ENCODE measurements at regions not wholly inside any gene's neighbourhood (a gene's known extent, or its start where the extent isn't known, plus 50 kb on each side); places are given as distances from the start of the nearest gene placed in this dataset.

- Histone ChIP-seq H3K4me1 (ENCODE audit: insufficient read depth, low read length, poor library complexity, severe bottlenecking) (no peaks in the 10 kb centered on the region), H3K9me2 (replicated peaks; ENCODE audit: low read depth, low read length) (no peaks in the 10 kb centered on the region), H3K36me3 (ENCODE audit: insufficient read depth, low read length) (no peaks in the 10 kb centered on the region), H3K4me2 (ENCODE audit: low read depth, low read length, poor library complexity, severe bottlenecking) (no peak overlapping the region), H4K20me1 (ENCODE audit: insufficient read depth, low read length, poor library complexity, severe bottlenecking) (no peaks in the 10 kb centered on the region), H3F3A (ENCODE audit: low read depth) (no peaks in the 10 kb centered on the region), H3K79me2 (ENCODE audit: insufficient read depth, low read length) (no peaks in the 10 kb centered on the region), H3K9me3 (ENCODE audit: insufficient read depth, low read depth, low read length) (no peaks in the 10 kb centered on the region), H3K27me3 (ENCODE audit: insufficient read depth, low read length, poor library complexity, severe bottlenecking) (no peaks in the 10 kb centered on the region), H2AFZ (ENCODE audit: low read length) (no peak overlapping the region), H3K9ac (ENCODE audit: low read depth, low read length, poor library complexity, severe bottlenecking) (no peak overlapping the region), H3K4me3 (ENCODE audit: low read length, poor library complexity, severe bottlenecking) (no peak overlapping the region)
- no peak for TF ChIP-seq EZH2phosphoT487 (IDR thresholded peaks at IDR 0.05; ENCODE audit: borderline replicate concordance)
- TF ChIP-seq CTCF (conservative IDR thresholded peaks at IDR 0.05; ENCODE audit: low read length) = no peak
Measured at GRCh38 chr10:56679578-56679977, 318.5 kb upstream of the ZWINT start.

- Histone ChIP-seq H3K4me1 (ENCODE audit: insufficient read depth, low read length, poor library complexity, severe bottlenecking) (no peaks in the 10 kb centered on the region), H3K9ac (ENCODE audit: low read depth, low read length, poor library complexity, severe bottlenecking) (no peak overlapping the region), H3K9me2 (replicated peaks; ENCODE audit: low read depth, low read length) (no peaks in the 10 kb centered on the region), H3K4me2 (ENCODE audit: low read depth, low read length, poor library complexity, severe bottlenecking) (no peak overlapping the region), H3K79me2 (ENCODE audit: insufficient read depth, low read length) (no peaks in the 10 kb centered on the region), H3K27me3 (ENCODE audit: insufficient read depth, low read length, poor library complexity, severe bottlenecking) (no peaks in the 10 kb centered on the region), H3F3A (ENCODE audit: low read depth) (no peaks in the 10 kb centered on the region), H3K4me3 (ENCODE audit: low read length, poor library complexity, severe bottlenecking) (no peak overlapping the region), H2AFZ (ENCODE audit: low read length) (no peak overlapping the region), H3K36me3 (ENCODE audit: insufficient read depth, low read length) (no peaks in the 10 kb centered on the region), H3K9me3 (ENCODE audit: insufficient read depth, low read depth, low read length) (no peaks in the 10 kb centered on the region), H4K20me1 (ENCODE audit: insufficient read depth, low read length, poor library complexity, severe bottlenecking) (no peaks in the 10 kb centered on the region)
- no peak for TF ChIP-seq EZH2phosphoT487 (IDR thresholded peaks at IDR 0.05; ENCODE audit: borderline replicate concordance)
- TF ChIP-seq CTCF (conservative IDR thresholded peaks at IDR 0.05; ENCODE audit: low read length) = no peak
Measured at GRCh38 chr10:56662765-56663447, 301.8 kb upstream of the ZWINT start.

- TF ChIP-seq CTCF (conservative IDR thresholded peaks at IDR 0.05; ENCODE audit: low read length) (no peak), EZH2phosphoT487 (IDR thresholded peaks at IDR 0.05; ENCODE audit: borderline replicate concordance) (no peak)
- no peak overlapping the region for H3K9ac ChIP-seq (ENCODE audit: low read depth, low read length, poor library complexity, severe bottlenecking)
- no peaks in the 10 kb centered on the region for H3K79me2 ChIP-seq (ENCODE audit: insufficient read depth, low read length)
- no peak overlapping the region for H3K4me2 ChIP-seq (ENCODE audit: low read depth, low read length, poor library complexity, severe bottlenecking)
- no peaks in the 10 kb centered on the region for H3F3A ChIP-seq (ENCODE audit: low read depth)
- H3K4me1 ChIP-seq (ENCODE audit: insufficient read depth, low read length, poor library complexity, severe bottlenecking) = no peaks in the 10 kb centered on the region
- H2AFZ ChIP-seq (ENCODE audit: low read length) = no peak overlapping the region
- H3K27me3 ChIP-seq (ENCODE audit: insufficient read depth, low read length, poor library complexity, severe bottlenecking) = no peaks in the 10 kb centered on the region
- H3K9me3 ChIP-seq (ENCODE audit: insufficient read depth, low read depth, low read length) = no peaks in the 10 kb centered on the region
- H3K4me3 ChIP-seq (ENCODE audit: low read length, poor library complexity, severe bottlenecking) = no peak overlapping the region
- no peaks in the 10 kb centered on the region for H3K36me3 ChIP-seq (ENCODE audit: insufficient read depth, low read length)
- H3K9me2 ChIP-seq (replicated peaks; ENCODE audit: low read depth, low read length) = no peaks in the 10 kb centered on the region
- no peaks in the 10 kb centered on the region for H4K20me1 ChIP-seq (ENCODE audit: insufficient read depth, low read length, poor library complexity, severe bottlenecking)
Measured at GRCh38 chr10:56653289-56653688, 292.2 kb upstream of the ZWINT start.
